Superior temporal gyrus (tissue), 1 donor: ENCODE measurements at regions not wholly inside any gene's neighbourhood (a gene's known extent, or its start where the extent isn't known, plus 50 kb on each side); places are given as distances from the start of the nearest gene placed in this dataset.

Source experiments
- DNase-seq: peaks from one replicate; pipeline ENCODE4 v3.0.0-alpha.2; 2016; ENCODE audit errors: extremely low spot score

DNA sequence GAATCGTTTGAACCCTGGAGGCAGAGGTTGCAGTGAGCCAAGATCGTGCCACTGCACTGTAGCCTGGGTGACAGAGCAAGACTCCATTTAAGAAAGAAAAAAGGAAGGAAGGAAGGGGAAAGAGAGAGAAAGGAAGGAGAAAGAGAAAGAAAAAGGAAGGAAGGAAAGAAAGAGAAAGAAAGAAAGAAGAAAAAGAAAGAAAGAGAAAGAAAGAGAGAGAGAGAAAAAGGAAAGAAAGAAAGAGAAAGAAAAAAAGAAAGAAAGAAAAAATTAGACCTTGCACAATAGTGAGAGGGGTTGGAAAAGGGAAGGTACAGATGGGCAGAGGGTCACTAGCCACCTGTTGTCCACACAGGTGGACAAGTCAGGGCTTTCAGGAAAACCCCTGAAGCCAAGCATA is 57.6 kb upstream of the RTL6 start:
- DNase-seq, result no peak

DNA sequence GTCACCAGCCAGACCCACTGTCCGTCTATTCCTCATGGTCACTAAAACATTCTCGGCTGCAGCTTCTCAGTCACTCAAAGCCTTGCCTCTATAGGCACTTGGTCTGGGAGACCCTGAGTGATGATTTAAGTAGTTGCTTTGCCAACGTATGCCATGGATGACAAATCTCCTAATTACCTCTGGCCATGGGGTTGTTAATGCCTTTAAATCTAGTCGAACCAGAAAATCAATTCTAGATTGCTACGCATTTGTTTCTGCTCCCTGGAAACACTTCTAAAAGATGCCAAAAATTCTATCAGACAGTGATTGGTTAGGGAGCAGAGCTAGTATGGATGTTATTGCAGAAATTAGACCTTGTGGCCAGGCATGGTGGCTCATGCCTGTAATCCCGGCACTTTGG is 57.0 kb upstream of the RTL6 start:
- DNase-seq, result no peak

DNA sequence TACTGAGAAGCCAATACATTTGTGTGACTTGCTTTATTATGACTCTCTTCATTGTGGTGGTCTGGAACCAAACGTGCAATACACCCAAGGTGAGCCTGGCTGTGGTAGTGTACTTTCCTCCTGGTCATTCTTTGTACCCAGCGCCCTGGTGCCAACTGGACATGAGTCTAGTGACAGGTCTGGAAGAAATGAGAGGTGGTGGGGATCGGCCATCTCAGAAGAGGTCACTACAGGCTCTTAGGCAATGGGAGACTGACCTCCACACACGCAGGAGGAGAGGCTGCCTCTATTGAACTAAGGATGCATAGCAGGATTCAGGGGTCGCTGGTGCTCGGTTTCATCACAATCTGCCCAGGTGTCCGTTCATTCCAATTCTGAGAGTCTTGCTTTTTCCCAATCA is 56.4 kb upstream of the RTL6 start:
- DNase-seq, result no peak

DNA sequence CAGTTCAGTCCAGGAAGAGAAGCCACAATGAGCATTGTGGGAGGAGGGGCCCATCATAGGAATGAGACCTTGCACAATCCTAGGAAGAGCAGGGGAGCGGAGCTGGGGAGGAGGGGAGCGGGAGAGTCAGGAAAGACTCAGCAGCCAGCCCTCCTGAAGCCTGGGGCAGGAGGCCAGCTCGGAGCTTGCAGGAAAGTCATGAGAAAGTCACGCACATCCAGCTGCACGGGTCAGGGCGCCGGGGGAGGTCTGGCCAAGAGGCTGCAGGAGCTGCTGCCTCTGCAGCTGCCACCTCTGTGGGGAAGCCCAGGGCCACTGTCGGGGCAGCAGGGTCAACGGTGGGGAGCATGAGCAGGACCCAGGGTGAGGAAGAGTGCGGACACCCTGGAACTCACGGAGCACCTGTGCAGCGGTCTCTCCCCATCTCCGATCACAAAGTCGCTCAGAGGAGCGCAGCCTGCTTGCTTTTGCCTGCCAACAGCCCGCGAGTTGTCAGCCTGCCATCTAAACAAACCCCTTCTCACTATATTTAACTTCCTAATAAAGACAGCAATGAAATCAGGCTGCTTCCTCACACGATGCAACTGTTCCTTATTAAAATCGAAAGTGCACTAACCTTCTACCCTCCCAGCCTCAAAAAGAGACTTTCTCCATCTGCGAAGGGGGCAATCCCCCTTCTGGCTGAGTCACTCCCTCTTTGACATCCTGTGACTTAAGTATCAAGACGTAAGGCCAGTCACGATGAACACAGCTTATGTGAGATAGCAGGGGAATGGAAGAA is 52.9 kb upstream of the RTL6 start:
- DNase-seq, result no peak

DNA sequence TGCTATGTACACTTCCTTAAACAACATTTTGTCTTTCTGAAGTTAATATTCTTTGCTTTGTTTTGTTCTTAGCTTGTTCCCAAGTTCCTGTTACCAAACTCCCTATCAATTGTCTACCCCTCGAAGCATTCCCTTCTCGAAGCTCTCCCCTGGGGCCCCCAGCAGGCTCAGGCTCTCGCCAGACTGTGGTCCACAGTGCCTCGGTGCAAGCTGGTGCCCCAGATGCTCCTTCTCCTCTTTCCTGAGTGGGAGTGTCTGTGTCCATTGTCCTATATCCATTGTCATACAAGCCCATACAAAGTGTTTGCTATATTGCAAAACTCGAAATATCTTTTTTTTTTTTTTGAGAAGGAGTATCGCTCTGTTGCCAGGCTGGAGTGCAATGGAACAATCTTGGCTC is 51.7 kb upstream of the RTL6 start:
- no peak for DNase-seq

DNA sequence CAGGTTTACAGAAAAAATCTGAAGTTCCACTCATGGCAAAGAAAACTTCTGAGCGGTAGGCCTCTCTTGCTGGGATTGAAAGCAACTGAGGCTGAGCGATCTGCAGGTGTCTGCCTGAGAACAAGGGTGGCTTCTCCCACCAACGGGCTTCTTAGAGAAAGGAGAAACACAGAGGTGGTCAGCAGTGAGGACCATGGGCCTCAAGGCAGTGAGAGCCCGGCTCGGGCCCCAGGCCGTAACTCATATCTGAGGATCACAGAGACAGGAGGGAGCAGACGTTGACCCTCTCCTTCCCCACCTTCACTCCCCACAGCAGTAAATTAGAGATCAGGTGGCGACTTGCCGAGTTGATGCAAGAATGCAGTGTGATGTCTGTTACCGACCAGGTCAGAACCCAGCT is 50.9 kb upstream of the RTL6 start:
- no peak for DNase-seq
